Neural crest cell (in vitro differentiated cells): ENCODE measurements at regions not wholly inside any gene's neighbourhood (a gene's known extent, or its start where the extent isn't known, plus 50 kb on each side); places are given as distances from the start of the nearest gene placed in this dataset.

Source experiments
- DNase-seq: peaks from one replicate; pipeline ENCODE4 v3.0.0; 2021; ENCODE audit warnings: low read depth, mixed read lengths, low spot score
- H3K27ac Mint-ChIP-seq: one replicate; pipeline ENCODE4 v1.8.0; 2021; ENCODE audit warnings: mild to moderate bottlenecking, mixed read lengths; ENCODE audit not compliant: unreplicated experiment
- H3K27me3 Mint-ChIP-seq: 2 replicates; pipeline ENCODE4 v1.8.0; 2021; ENCODE audit warnings: low read depth, mild to moderate bottlenecking, mixed read lengths
- H3K36me3 Mint-ChIP-seq: 2 replicates; pipeline ENCODE4 v1.8.0; 2021; ENCODE audit warnings: low read depth, mild to moderate bottlenecking, mixed read lengths
- H3K4me1 Mint-ChIP-seq: 2 replicates; pipeline ENCODE4 v1.8.0; 2021; ENCODE audit warnings: mixed read lengths
- H3K4me3 Mint-ChIP-seq: one replicate; pipeline ENCODE4 v1.8.0; 2021; ENCODE audit warnings: mild to moderate bottlenecking, mixed read lengths
- H3K9me3 Mint-ChIP-seq: 2 replicates; pipeline ENCODE4 v1.8.0; 2021; ENCODE audit warnings: mixed read lengths
- CTCF ChIP-seq: fragments of 200-600 bp; sonication (generic); conservative IDR thresholded peaks from 2 replicates; pipeline ENCODE4 v1.5.0; 2021; ENCODE audit warnings: antibody characterized with exemption, mild to moderate bottlenecking

GRCh38 chr14:53599221-53599945 lies 357.2 kb downstream of the BMP4 start:
- no peaks in the 10 kb centered on the region for H3K27me3 Mint-ChIP-seq
- H3K36me3 Mint-ChIP-seq: no peaks in the 10 kb centered on the region
- H3K27ac Mint-ChIP-seq: no peak overlapping the region
- TF ChIP-seq CTCF: no peak
- no peak for DNase-seq
- peaks cover 2% of the 10 kb centered on the region for H3K9me3 Mint-ChIP-seq
- no peak overlapping the region for H3K4me3 Mint-ChIP-seq
- H3K4me1 Mint-ChIP-seq: peaks cover 4% of the 10 kb centered on the region

GRCh38 chr14:53596853-53597525 lies 359.6 kb downstream of the BMP4 start:
- no peak overlapping the region for H3K27ac Mint-ChIP-seq
- H3K4me1 Mint-ChIP-seq: peaks cover 4% of the 10 kb centered on the region
- no peak overlapping the region for H3K4me3 Mint-ChIP-seq
- no peak for DNase-seq
- H3K36me3 Mint-ChIP-seq: no peaks in the 10 kb centered on the region
- H3K27me3 Mint-ChIP-seq: no peaks in the 10 kb centered on the region
- peaks cover 2% of the 10 kb centered on the region for H3K9me3 Mint-ChIP-seq
- no peak for TF ChIP-seq CTCF

- Mint-ChIP-seq H3K27me3 (peaks cover 3% of the 10 kb centered on the region), H3K36me3 (no peaks in the 10 kb centered on the region), H3K9me3 (peaks cover 5% of the 10 kb centered on the region)
These were observed 364.8 kb downstream of the BMP4 start for GRCh38 chr14:53591816-53592215.

GRCh38 chr14:53581504-53581903 lies 375.1 kb downstream of the BMP4 start:
- no peaks in the 10 kb centered on the region for H3K36me3 Mint-ChIP-seq
- TF ChIP-seq CTCF: no peak
- peaks cover 5% of the 10 kb centered on the region for H3K9me3 Mint-ChIP-seq
- H3K27ac Mint-ChIP-seq: no peak overlapping the region
- no peaks in the 10 kb centered on the region for H3K27me3 Mint-ChIP-seq
- H3K4me1 Mint-ChIP-seq: no peaks in the 10 kb centered on the region
- DNase-seq: no peak
- no peak overlapping the region for H3K4me3 Mint-ChIP-seq

More at GRCh38 chr14:53591816-53592215, 364.8 kb downstream of the BMP4 start:
- no peak for TF ChIP-seq CTCF
- no peak overlapping the region for H3K4me3 Mint-ChIP-seq
- H3K4me1 Mint-ChIP-seq: no peaks in the 10 kb centered on the region
- no peak for DNase-seq
- H3K27ac Mint-ChIP-seq: no peak overlapping the region

- H3K4me3 Mint-ChIP-seq: no peak overlapping the region
These were observed 384.8 kb downstream of the BMP4 start for GRCh38 chr14:53571641-53572328.

More at GRCh38 chr14:53571641-53572328, 384.8 kb downstream of the BMP4 start:
- peaks cover 4% of the 10 kb centered on the region for H3K4me1 Mint-ChIP-seq
- H3K9me3 Mint-ChIP-seq: peaks cover 20% of the 10 kb centered on the region
- H3K27ac Mint-ChIP-seq: no peak overlapping the region
- no peak for DNase-seq
- H3K36me3 Mint-ChIP-seq: peaks cover 3% of the 10 kb centered on the region
- H3K27me3 Mint-ChIP-seq: no peaks in the 10 kb centered on the region
- no peak for TF ChIP-seq CTCF
